Choroid plexus epithelial cell (primary cell): ENCODE measurements at regions not wholly inside any gene's neighbourhood (a gene's known extent, or its start where the extent isn't known, plus 50 kb on each side); places are given as distances from the start of the nearest gene placed in this dataset.

Experiments
- DNase-seq: peaks from one replicate; pipeline ENCODE4 v3.0.0-alpha.2; 2010; ENCODE audit warnings: low read depth
- H3K4me3 ChIP-seq: 2 replicates; pipeline ENCODE4 v1.5.1; 2011; ENCODE audit warnings: low read depth, mild to moderate bottlenecking, control low read depth, low read length, moderate library complexity
- CTCF ChIP-seq: conservative IDR thresholded peaks from 2 replicates; pipeline ENCODE4 v1.5.1; 2011; ENCODE audit warnings: low read depth, mild to moderate bottlenecking, control low read depth, inconsistent platforms, low read length, moderate library complexity

- TF ChIP-seq CTCF = no peak
- DNase-seq = no peak
- no peak overlapping the region for H3K4me3 ChIP-seq
These were observed 221.2 kb downstream of the TLE1 start for GRCh38 chr9:81468084-81468595.

GRCh38 chr9:81466981-81467380 lies 222.4 kb downstream of the TLE1 start:
- no peak overlapping the region for H3K4me3 ChIP-seq

GRCh38 chr9:81465468-81466011 lies 223.8 kb downstream of the TLE1 start:
- H3K4me3 ChIP-seq = no peak overlapping the region
- peak; percentile 39 for DNase-seq
- TF ChIP-seq CTCF = peak; percentile 29

More at GRCh38 chr9:81466981-81467380, 222.4 kb downstream of the TLE1 start:
- no peak for TF ChIP-seq CTCF
- DNase-seq = no peak

- H3K4me3 ChIP-seq = no peak overlapping the region
- TF ChIP-seq CTCF = no peak
- DNase-seq = peak; percentile 6
These were observed 226.5 kb downstream of the TLE1 start for GRCh38 chr9:81462801-81463200.

- no peak overlapping the region for H3K4me3 ChIP-seq
- TF ChIP-seq CTCF = no peak
- peak; percentile 89 for DNase-seq
These were observed 228.2 kb downstream of the TLE1 start for GRCh38 chr9:81461196-81461595.

- TF ChIP-seq CTCF = no peak
- peak; percentile 15 for DNase-seq
- H3K4me3 ChIP-seq = no peak overlapping the region
These were observed 228.7 kb downstream of the TLE1 start for GRCh38 chr9:81460693-81461092.

GRCh38 chr9:81459591-81459990 lies 229.8 kb downstream of the TLE1 start:
- no peak for DNase-seq
- H3K4me3 ChIP-seq = no peak overlapping the region
- no peak for TF ChIP-seq CTCF
